RPMI7951 (cell line): ENCODE measurements at regions not wholly inside any gene's neighbourhood (a gene's known extent, or its start where the extent isn't known, plus 50 kb on each side); places are given as distances from the start of the nearest gene placed in this dataset.
"Not testable (repeated sequence)": the region's sequence is repeated elsewhere in the genome, so short reads cannot be mapped to it uniquely, and the experiment has no call there.

Source experiments
- DNase-seq: peaks from one replicate; pipeline ENCODE4 v3.0.0-alpha.2; 2012; ENCODE audit warnings: low read depth

GRCh38 chr7:114364151-114364550, 50.5 kb upstream of the FOXP2 start:
- no peak for DNase-seq

GRCh38 chr7:114363292-114363691, 51.3 kb upstream of the FOXP2 start:
- DNase-seq = no peak

GRCh38 chr7:114358911-114359310, 55.7 kb upstream of the FOXP2 start:
- no peak for DNase-seq

- DNase-seq = no peak
Observed at GRCh38 chr7:114356133-114356532, 58.5 kb upstream of the FOXP2 start.

GRCh38 chr7:114354306-114354705, 60.3 kb upstream of the FOXP2 start:
- DNase-seq = no peak

- peak; percentile 28 for DNase-seq
Observed at GRCh38 chr7:114345494-114345893, 69.1 kb upstream of the FOXP2 start.

- no peak for DNase-seq
Observed at GRCh38 chr7:114343949-114344708, 70.5 kb upstream of the FOXP2 start.

- no peak for DNase-seq
Observed at GRCh38 chr7:114342431-114343179, 72.0 kb upstream of the FOXP2 start.

GRCh38 chr7:114341648-114342047, 73.0 kb upstream of the FOXP2 start:
- DNase-seq = no peak

- DNase-seq = no peak
Observed at GRCh38 chr7:114334989-114335388, 79.6 kb upstream of the FOXP2 start.

- DNase-seq = not testable (repeated sequence)
Observed at GRCh38 chr7:114329458-114329857, 85.2 kb upstream of the FOXP2 start.

GRCh38 chr7:114317450-114318098, 97.0 kb upstream of the FOXP2 start:
- DNase-seq = no peak

GRCh38 chr7:114312649-114313048, 102.0 kb upstream of the FOXP2 start:
- peak; percentile 3 for DNase-seq

- DNase-seq = no peak
Observed at GRCh38 chr7:114310345-114311110, 104.1 kb upstream of the FOXP2 start.

- DNase-seq = no peak
Observed at GRCh38 chr7:114309729-114310128, 104.9 kb upstream of the FOXP2 start.

- no peak for DNase-seq
Observed at GRCh38 chr7:114303301-114303700, 111.3 kb upstream of the FOXP2 start.

- no peak for DNase-seq
Observed at GRCh38 chr7:114302858-114303257, 111.8 kb upstream of the FOXP2 start.

GRCh38 chr7:114298011-114298410, 116.6 kb upstream of the FOXP2 start:
- DNase-seq = no peak

GRCh38 chr7:114297121-114297520, 117.5 kb upstream of the FOXP2 start:
- DNase-seq = no peak

- DNase-seq = no peak
Observed at GRCh38 chr7:114295522-114295921, 119.1 kb upstream of the FOXP2 start.

GRCh38 chr7:114294036-114294435, 120.6 kb upstream of the FOXP2 start:
- no peak for DNase-seq
